HG03442 (cell line): ENCODE measurements at regions not wholly inside any gene's neighbourhood (a gene's known extent, or its start where the extent isn't known, plus 50 kb on each side); places are given as distances from the start of the nearest gene placed in this dataset.

Source experiments
- ATAC-seq: cut with Tn5 transposase; IDR thresholded peaks from one replicate; pipeline ENCODE4 v1.9.1; 2021; ENCODE audit warnings: mild to moderate bottlenecking, moderate library complexity; ENCODE audit not compliant: unreplicated experiment

DNA sequence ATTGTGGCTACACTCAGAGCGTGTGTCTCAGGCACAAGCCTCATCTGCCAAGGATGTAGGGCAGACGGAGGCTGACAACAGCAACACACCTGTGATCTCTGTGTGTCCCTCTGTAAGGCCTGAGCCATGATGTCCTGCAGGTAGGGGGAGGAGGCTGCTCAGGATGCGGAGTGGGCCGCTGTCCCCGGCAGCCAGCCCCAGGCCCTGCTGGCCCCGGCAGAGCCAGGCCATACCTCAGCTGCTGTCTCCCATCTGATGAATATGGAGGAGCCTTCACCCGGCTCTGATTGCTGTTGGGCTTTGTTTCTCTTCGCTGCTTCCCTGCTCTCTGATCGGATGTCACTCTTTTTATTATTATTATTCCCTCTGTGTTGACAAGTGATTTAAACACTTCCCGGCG lies 83.6 kb upstream of the NCAM1 start:
- ATAC-seq, result no peak

DNA sequence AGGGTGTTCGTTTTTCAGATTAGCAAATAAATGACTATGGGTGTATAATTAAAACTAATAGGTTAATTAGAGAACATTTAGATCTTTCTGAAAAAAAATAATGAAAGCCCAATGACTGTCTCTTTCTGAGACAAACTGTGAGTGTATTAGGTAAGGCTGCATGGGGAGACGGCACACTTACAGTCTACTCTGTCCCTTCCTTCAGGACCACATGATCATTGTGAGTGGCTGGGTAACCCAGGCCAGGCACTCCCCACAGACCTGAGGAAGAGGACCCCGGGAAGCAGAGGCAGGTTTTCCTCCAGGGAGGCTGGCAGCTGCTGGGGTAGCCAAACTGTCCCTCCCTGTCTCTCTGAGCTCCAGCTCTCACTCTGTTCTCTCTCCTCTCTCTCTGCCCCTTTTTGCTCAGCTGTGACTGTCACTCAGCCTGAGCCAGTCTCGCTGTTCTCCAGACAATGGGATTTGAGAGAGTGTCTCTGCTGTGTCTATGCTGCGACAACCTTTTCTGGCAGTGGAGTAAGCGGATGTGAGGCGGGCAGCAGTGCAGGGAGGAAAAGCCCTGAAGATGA lies 83.1 kb upstream of the NCAM1 start:
- ATAC-seq, result no peak

DNA sequence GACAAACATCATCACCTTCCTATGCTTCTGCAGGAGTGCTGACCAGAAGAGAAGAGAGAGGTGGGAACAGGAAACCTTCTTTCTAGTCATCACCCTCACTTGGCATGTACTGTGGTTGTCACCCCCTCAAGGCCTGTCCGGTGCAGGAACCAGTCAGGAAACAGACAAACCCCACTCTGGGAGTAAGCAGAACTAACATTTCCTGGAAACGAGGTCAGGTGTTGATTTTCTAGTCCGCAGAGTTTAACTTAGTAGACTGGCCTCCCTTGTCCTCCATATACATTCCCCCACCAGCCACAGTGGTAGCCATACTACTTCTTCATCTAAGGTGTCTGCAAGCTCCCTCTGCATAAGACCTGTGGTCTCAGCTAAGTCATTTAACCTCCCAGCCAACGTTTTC lies 80.7 kb upstream of the NCAM1 start:
- no peak for ATAC-seq

DNA sequence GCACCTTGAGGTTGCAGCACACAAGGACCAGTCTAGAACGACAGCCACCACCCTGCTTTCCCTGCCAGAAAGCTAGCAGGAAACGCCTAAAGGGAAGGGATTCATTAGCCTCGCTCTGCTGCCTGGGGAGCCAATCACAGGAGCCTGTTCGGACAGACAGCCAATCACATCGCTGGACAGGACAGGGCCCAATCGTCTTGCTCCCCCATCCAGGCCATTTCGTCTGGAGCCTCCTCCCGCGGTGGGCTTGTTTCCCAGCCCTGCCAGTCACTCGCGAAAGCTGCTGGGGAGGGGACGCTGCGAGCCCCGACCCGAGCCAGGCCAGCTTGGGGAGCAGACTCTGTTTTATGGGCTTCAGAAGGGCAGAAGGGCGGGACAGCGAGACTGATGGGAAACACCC lies 79.8 kb upstream of the NCAM1 start:
- ATAC-seq, result no peak

DNA sequence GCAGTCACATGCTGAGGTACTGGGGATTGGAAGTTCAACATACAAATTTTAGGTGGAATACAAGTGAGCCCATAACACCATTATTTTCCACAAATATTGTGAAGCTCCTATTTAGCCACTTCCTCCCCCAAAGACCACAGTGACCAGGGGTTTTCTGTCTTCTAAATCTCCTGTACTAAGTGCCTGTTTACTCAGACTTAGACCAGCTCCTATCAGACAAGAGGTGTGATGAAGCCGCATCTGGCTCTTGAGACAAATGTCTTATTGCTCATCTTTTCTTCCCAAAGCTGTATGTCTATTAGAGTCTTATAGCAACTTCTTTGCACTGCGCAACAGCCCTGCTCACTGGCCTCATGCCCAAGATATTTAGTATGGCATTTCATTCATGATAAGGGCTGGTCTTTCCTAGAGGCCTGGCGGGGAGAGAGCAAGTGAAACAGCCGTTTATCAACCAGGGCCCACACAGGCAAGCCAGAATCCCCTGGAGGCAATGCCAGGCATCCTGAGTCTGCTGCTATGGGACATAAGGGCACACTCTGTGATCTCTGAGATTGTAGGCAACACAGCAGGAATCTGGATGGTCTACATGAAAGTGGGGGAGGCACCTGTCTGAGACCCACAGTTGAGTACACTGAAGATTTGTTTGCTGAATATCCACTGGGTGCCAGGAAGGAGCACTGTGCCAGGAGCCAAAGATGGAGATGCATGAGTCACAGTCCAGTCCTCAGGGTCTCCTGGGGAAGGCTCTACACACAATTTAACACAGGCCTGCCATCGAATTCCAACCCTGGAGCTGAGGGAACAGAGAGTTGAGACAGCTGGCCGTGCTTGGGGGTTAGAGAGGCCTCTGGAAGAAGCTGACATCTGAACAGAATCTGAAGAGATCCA lies 78.5 kb upstream of the NCAM1 start:
- ATAC-seq, result no peak

DNA sequence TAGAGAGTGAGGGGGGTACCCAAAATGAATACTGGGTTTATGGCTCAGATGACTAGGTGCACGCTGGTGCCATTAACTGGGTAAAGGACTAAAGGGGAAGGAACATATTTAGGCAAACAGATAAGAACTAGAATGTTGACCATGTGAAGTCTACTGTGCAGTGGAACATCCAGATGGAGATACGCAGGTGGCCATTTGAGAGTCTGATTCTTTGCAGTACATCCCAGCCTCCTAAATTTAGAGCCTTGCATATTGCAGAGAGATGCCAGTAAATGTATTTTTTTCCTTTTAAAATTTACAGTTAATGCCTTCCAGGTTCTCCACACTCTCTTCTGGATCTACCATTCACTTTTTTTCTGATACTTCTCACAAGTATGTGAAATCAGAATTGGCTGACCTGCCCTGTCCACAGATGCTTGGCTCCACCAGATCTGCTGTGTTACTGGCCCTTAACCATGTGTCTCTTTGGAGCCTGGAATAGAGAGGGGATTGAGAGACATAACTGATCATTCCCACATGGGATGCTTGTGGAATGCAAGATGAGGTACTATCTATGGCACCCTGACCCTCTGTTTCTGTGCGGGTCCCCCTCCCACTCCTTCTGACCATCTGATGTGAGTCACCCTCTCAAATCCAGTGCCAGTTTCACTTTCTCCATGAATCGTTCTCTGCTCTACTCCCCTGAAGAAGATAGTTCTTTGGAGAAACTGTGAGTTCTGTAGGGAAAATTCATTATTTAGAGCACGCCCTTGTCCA lies 77.0 kb upstream of the NCAM1 start:
- ATAC-seq, result no peak

DNA sequence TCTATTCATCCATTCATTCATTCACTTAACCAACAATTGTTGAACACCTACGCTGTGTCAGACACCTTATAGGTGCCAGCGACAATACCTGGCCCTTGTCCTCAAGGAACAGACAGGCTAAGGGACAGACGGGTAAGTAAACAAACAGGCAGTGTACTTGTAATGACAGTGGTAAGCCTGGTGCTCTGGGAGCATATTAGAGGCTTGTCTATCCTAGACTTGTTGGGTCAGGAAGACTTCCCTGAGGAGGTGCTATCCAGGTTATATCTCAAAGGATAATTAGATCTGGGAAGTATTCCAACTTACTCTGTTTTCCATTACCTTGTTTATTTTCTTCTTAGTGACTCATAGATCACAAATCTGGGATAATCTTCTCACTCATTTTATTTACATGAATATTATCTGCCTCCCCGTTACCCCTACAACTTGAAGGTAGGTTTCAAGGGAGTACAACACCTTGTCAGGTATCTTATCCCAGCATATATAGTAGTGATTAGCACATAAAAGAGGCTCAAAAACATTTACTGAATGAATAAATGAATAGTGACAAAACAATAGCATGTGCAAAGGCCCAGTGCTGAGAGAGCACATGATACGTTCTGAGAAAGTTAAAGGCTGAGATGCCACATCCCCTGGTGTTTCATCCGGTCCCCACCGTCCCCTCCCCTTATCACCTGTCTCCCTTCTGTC lies 75.3 kb upstream of the NCAM1 start:
- no peak for ATAC-seq

DNA sequence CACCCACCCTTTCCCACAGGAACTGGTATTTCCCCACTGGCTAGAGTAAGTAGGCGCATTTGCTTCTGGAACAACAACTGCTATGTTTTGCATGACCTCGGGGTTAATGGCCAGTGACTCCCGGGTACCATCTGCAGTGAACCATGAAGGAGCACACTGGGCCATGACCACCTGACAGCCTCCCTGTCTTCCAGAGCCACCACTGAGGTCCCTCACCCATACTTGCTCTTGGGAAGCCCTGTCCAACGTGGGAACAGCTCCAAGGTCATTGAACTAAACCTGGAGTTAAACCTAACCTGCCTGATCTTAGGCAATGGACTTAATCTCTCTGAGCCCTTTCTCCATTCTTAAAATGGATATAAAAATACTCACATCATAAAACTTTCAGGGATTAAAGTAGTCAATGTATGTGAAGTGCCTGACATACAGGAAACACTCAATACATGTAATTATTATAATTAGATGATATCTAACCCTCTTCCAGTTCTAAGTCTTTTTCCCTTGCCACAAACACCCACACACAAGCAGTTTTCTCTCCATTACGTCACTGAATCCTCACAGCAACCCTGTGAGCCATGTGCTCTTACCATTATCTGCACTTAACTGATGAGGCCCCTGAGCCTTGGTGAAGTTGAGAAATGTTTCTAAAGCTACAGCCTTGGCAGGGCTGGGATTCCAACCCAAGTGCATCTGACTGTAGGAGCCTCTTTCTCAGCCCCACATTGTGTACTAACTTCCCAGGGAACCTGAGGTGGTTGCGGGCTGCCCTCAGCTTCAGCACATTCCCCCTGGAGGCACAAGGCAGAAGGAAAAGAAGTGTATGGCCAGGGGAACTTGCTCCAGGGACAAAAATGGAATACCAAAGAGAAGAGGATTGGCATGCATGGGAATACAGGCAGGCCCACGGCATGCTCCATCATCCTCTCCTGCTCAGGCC lies 74.5 kb upstream of the NCAM1 start:
- ATAC-seq, result no peak

DNA sequence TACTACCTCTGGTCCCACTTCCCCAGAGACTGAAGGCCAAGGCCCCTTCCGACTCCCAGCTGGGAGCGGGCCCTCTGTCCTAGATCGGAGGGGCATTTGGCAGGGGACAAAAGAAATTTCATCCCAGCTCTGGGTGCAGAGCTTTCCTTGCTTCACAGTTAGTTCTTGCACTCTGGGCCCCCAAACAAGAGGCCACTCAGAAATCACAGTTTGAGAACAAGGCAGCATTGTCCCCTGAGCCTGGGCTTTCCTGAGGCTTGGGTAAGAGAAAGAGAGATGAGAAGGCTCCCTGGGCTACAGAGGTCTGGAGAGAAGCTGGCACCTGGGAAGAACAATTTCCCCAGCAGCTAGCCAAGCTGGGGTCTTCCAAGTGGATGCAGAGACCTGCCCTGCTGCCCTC lies 71.8 kb upstream of the NCAM1 start:
- no peak for ATAC-seq

DNA sequence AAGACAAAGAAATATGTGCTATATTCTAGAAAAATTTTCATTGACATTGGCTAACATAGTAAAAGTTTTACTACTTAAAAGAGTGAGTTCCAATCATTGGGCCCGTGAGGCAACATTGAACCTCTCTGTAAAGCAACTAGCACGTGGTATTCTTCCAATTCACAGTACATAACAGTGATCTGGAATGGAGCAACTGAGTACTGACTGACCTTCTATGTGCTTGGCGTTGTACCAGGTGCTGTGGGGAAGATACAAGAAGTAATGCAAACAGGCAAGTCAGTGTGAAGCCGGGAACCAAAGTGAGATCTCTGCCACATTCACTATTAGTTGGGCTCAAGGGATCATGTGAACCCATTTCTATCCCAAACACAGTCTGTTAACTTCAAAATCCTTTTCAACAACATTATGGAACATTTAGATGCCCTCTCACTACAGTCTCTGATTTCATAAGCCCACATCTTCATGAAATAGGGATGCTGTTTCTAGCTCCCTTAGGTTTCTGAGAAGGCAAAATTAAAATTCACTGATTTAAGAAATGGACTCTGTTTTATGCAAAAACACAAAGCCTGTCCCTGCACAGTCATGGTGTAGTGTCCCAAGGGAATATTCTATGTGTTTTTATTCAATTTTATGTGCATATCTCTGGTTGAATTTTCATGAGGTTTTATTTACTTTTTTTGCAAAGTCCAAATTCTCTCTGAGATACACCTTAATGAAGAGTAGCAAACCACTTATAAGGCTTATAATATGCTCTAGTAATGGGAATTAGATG lies 61.8 kb upstream of the NCAM1 start:
- no peak for ATAC-seq

DNA sequence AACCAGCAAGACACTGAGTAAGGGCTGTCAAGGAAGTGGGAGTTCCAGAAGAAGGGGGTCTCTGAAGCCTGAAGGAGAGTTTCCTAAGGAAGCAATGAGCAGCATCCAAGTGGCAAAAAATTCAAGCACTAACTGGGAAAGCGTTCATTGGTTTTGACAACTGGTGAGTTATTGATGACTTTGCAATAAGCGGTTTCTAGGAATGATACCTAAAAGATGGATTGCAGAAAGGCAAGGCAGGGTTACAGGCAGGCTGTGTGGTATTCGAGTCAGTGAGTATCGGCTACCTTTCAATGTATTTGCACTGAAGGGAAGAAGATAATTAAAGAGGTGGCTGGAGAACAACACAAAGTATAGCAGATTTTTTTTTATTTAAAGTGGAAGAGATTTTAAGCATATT lies 59.3 kb upstream of the NCAM1 start:
- ATAC-seq, result no peak

DNA sequence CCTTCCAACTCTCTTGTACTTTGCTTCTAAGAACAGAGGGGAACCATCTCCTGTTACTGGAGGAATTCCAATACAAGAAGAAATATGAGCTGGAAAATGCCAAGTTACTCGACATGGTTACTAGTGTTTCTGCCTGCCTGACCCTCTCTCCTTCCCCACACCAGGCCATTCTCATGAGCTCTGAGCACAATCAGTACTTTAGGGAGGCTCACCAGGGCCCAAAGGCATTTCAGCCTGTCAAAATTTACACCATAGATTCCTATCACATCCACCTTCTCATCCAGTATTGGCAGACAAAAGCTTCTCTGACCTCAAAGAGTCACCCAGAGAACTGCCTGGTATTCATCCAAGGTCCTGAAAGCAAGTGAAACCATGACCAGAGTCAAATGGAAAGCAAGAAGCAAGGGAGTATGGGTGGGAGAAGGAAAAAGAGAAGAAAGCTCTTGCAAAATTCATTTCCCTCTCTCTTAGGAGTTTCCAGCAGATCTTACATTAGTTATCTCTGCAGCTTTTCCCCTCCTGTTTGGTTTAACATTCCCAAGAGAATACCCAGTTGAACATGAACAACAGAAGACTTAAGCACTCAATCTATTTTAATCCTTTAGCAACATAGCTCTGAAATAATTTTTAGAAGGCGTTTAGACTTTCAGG lies 58.7 kb upstream of the NCAM1 start:
- no peak for ATAC-seq

DNA sequence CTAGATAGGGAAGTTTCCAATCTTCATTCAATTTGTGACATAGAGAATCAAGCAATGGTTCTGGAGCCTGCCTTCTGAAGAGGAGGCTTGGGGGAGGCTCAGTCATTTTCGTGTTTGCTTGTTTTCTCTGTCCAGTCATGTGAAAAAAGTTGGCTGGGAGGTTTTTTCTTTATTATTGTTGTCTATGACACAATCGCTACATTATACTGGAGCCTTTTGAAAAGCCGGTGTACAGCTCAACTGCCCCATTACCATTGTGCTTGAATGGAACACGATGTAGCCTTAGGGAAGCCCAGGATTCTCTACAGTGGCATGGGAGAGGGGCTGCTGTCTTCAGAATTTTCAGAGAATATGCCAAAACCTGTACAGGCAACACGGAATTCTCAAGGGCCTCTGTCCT lies 57.9 kb upstream of the NCAM1 start:
- ATAC-seq, result no peak

DNA sequence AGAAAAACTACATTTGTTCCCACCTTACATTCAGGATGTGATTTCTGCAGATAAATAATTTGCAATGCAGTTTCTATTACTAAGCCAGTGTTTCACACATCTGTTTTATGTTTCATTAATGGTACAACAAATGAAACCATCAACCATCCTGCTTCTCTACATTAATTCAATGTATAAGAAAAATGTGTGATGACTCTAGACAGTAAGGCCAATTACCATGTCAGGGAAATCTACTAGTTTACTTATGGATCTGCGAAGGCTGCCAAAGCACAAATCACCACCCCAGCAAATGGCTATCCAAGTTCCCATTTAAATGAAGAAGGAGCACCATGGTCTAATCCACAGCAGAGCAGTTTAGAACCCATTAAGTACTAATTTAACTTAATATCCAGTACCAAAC lies 50.1 kb upstream of the NCAM1 start:
- ATAC-seq, result no peak
